Transverse colon (tissue), 4 donors: ENCODE measurements at regions not wholly inside any gene's neighbourhood (a gene's known extent, or its start where the extent isn't known, plus 50 kb on each side); places are given as distances from the start of the nearest gene placed in this dataset.

Experiments
- DNase-seq: peaks from one replicate; pipeline ENCODE4 v3.0.0-alpha.2; 2019
- H3K27ac ChIP-seq, 4 donors: fragments of 200-600 bp; sonication (generic); 2 replicates each; pipeline ENCODE4 v1.5.1; 2016 to 2018; ENCODE audit warnings: inconsistent platforms in 4 of 4
- H3K27me3 ChIP-seq: fragments of 200-600 bp; sonication (generic); 2 replicates; pipeline ENCODE4 v1.5.1; 2017; ENCODE audit warnings: inconsistent platforms
- H3K36me3 ChIP-seq, 4 donors: fragments of 200-600 bp; sonication (generic); 2 replicates each; pipeline ENCODE4 v1.5.1; 2017 to 2019; ENCODE audit warnings: inconsistent platforms in 4 of 4
- H3K4me1 ChIP-seq, 4 donors: fragments of 200-600 bp; sonication (generic); 2 replicates each; pipeline ENCODE4 v1.5.1; 2017 to 2020; ENCODE audit warnings: inconsistent platforms in 4 of 4
- H3K4me3 ChIP-seq, 4 donors: fragments of 200-600 bp; sonication (generic); 1 replicate in 1 of 4; 2 replicates in 3 of 4; pipeline versions ENCODE4 v1.5.1 to v1.6.1; 2017 to 2019; ENCODE audit warnings: inconsistent platforms in 4 of 4
- H3K9me3 ChIP-seq, 2 donors: fragments of 200-600 bp; sonication (generic); 2 replicates each; pipeline ENCODE4 v1.5.1; 2017 to 2019; ENCODE audit warnings: inconsistent platforms in 2 of 2
- CTCF ChIP-seq, 5 experiments: fragments of 200-600 bp in 3 of 5; fragments of 450-650 bp in 2 of 5; sonication (generic) in 3 of 5; IDR thresholded peaks; 1 replicate in 2 of 5; 2 replicates in 3 of 5; pipeline ENCODE4 v1.5.1; 2016 to 2017; ENCODE audit warnings: antibody characterized with exemption in 5 of 5, inconsistent platforms in 3 of 5, mild to moderate bottlenecking in 2 of 5, moderate library complexity in 1 of 5
- EP300 ChIP-seq: sonication (generic); formaldehyde crosslinking; IDR thresholded peaks from one replicate; pipeline ENCODE4 v1.6.1; 2017; ENCODE audit warnings: antibody characterized with exemption, low read depth
- POLR2A ChIP-seq: fragments of 450-650 bp; IDR thresholded peaks from one replicate; pipeline ENCODE4 v1.6.1; 2016; ENCODE audit warnings: antibody characterized with exemption, mild to moderate bottlenecking, moderate library complexity
- POLR2AphosphoS5 ChIP-seq, 3 donors: sonication (generic); formaldehyde crosslinking; IDR thresholded peaks; one replicate each; pipeline ENCODE4 v1.6.1; 2016; ENCODE audit warnings: antibody characterized with exemption in 3 of 3
- WGBS, 2 donors: methylation state at CpG; one replicate each; pipeline ENCODE4 v1.1.5; 2018; ENCODE audit warnings: low coverage in 1 of 2; 5-methylcytosine and 5-hydroxymethylcytosine counted together
- in situ Hi-C, 4 donors: fragments of 200-750 bp; cut with MboI; loops; one replicate each; pipeline versions ENCODE4 v1.15.0 to v1.15.1; 2017; ENCODE audit warnings: low sequenced_read_pairs in 3 of 4, low pct_ligation_motif_present in 1 of 4, low pct_unique_long_range_greater_than_20kb in 1 of 4
- intact Hi-C: fragments of 100-400 bp; cut with DNase I; formaldehyde crosslinking; loops from one replicate; pipeline ENCODE4 v1.15.1; 2023; ENCODE audit warnings: low total_unique reads

- Histone ChIP-seq H3K27ac (no peak overlapping the region), H3K4me1 (no peaks in the 10 kb centered on the region), H3K27me3 (no peaks in the 10 kb centered on the region), H3K9me3 (no peaks in the 10 kb centered on the region), H3K4me3 (no peak overlapping the region), H3K36me3 (no peaks in the 10 kb centered on the region)
- 16 to 39% methylated on average over 2 of the region's 2 CpGs for WGBS, 2 donors
- no peak for TF ChIP-seq CTCF (IDR thresholded peaks at IDR 0.05)
- TF ChIP-seq EP300: no peak
- TF ChIP-seq POLR2A: no peak
- no peak for TF ChIP-seq POLR2AphosphoS5 (IDR thresholded peaks at IDR 0.05)
- intact Hi-C loops: no loop called here
- in situ Hi-C loops: no loop called here
- DNase-seq: no peak
Observed at GRCh38 chr4:126939401-126939800, 693.4 kb upstream of the INTU start.

- 73 to 80% methylated on average over 2 to 3 of the region's 3 CpGs for WGBS, 2 donors
- H3K4me3 ChIP-seq: no peak overlapping the region
- intact Hi-C loops: no loop called here
- in situ Hi-C loops: no loop called here
- no peaks in the 10 kb centered on the region for H3K9me3 ChIP-seq
- no peak overlapping the region for H3K27ac ChIP-seq
- no peaks in the 10 kb centered on the region for H3K27me3 ChIP-seq
- no peak for DNase-seq
- H3K4me1 ChIP-seq: no peaks in the 10 kb centered on the region
- no peaks in the 10 kb centered on the region for H3K36me3 ChIP-seq
- TF ChIP-seq CTCF (IDR thresholded peaks at IDR 0.05): no peak
- no peak for TF ChIP-seq EP300
- TF ChIP-seq POLR2A: no peak
- no peak for TF ChIP-seq POLR2AphosphoS5 (IDR thresholded peaks at IDR 0.05)
Observed at GRCh38 chr4:126947536-126947935, 685.2 kb upstream of the INTU start.

GRCh38 chr4:126954537-126955291, 678.0 kb upstream of the INTU start:
- Histone ChIP-seq H3K27ac (no peak overlapping the region), H3K36me3 (no peaks in the 10 kb centered on the region), H3K27me3 (no peaks in the 10 kb centered on the region), H3K4me3 (no peak overlapping the region), H3K9me3 (no peaks in the 10 kb centered on the region), H3K4me1 (no peaks in the 10 kb centered on the region)
- in situ Hi-C loops: no loop called here
- 86 to 87% methylated on average over 1 to 5 of the region's 5 CpGs for WGBS, 2 donors
- no peak for DNase-seq
- intact Hi-C loops: no loop called here
- no peak for TF ChIP-seq POLR2AphosphoS5 (IDR thresholded peaks at IDR 0.05)
- TF ChIP-seq POLR2A: no peak
- TF ChIP-seq CTCF (IDR thresholded peaks at IDR 0.05): no peak

GRCh38 chr4:126955292-126956183, 677.2 kb upstream of the INTU start:
- 87% methylated on average over 21 of the region's 21 CpGs; no CpG with 5 or more reads in 1 of the 2 donors for WGBS, 2 donors
- H3K4me3 ChIP-seq: no peak overlapping the region
- H3K36me3 ChIP-seq: no peaks in the 10 kb centered on the region
- DNase-seq: no peak
- no peak overlapping the region for H3K27ac ChIP-seq
- H3K4me1 ChIP-seq: no peaks in the 10 kb centered on the region
- H3K9me3 ChIP-seq: no peaks in the 10 kb centered on the region
- TF ChIP-seq CTCF (IDR thresholded peaks at IDR 0.05): no peak
- no peaks in the 10 kb centered on the region for H3K27me3 ChIP-seq
- intact Hi-C loops (no loop called here), in situ Hi-C loops (no loop called here)
